Neuronal stem cell (in vitro differentiated cells): ENCODE measurements at regions not wholly inside any gene's neighbourhood (a gene's known extent, or its start where the extent isn't known, plus 50 kb on each side); places are given as distances from the start of the nearest gene placed in this dataset.
A peak's percentile ranks its signal among the peaks of the same experiment; 100 is the strongest.

ENCODE experiments used
- DNase-seq: peaks from one replicate; pipeline ENCODE4 v3.0.0-alpha.2; 2013; ENCODE audit warnings: low spot score
- H2AFZ ChIP-seq: one replicate; pipeline ENCODE4 v1.6.1; 2013; ENCODE audit warnings: mild to moderate bottlenecking, low read length, inconsistent platforms
- H2AK5ac ChIP-seq: 2 replicates; pipeline ENCODE4 v1.6.1; 2013; ENCODE audit warnings: low read depth, mild to moderate bottlenecking, inconsistent platforms, low read length, moderate library complexity, mixed read lengths
- H2BK120ac ChIP-seq: 2 replicates; pipeline ENCODE4 v1.6.1; 2013; ENCODE audit warnings: low read depth, mild to moderate bottlenecking, inconsistent platforms, low read length, moderate library complexity, mixed read lengths
- H2BK12ac ChIP-seq: one replicate; pipeline ENCODE4 v1.6.1; 2013; ENCODE audit warnings: low read length, inconsistent platforms
- H2BK15ac ChIP-seq: 2 replicates; pipeline ENCODE4 v1.6.1; 2013; ENCODE audit warnings: mild to moderate bottlenecking, low read length, inconsistent platforms, mixed read lengths
- H2BK5ac ChIP-seq: one replicate; pipeline ENCODE4 v1.6.1; 2013; ENCODE audit warnings: inconsistent platforms, mild to moderate bottlenecking, low read length, moderate library complexity
- H3K14ac ChIP-seq: one replicate; pipeline ENCODE4 v1.6.1; 2013; ENCODE audit warnings: low read length, inconsistent platforms
- H3K18ac ChIP-seq: 2 replicates; pipeline ENCODE4 v1.6.1; 2013; ENCODE audit warnings: low read length, inconsistent platforms
- H3K23ac ChIP-seq: 2 replicates; pipeline ENCODE4 v1.6.1; 2013; ENCODE audit warnings: low read depth, mild to moderate bottlenecking, mixed read lengths, low read length, inconsistent platforms; ENCODE audit not compliant: poor library complexity
- H3K27ac ChIP-seq: replicated peaks from 3 replicates; pipeline ENCODE4 v1.5.1; 2013; ENCODE audit warnings: low read length, inconsistent platforms
- H3K27me3 ChIP-seq, 3 experiments: 2 replicates each; pipeline ENCODE4 v1.6.1; 2013; ENCODE audit warnings: low read length in 3 of 3, mild to moderate bottlenecking in 2 of 3, inconsistent platforms in 1 of 3, low read depth in 1 of 3, mixed read lengths in 1 of 3, moderate library complexity in 1 of 3; ENCODE audit not compliant: control insufficient read depth in 3 of 3, insufficient read depth in 3 of 3
- H3K36me3 ChIP-seq, 2 donors: replicated peaks in 1 of 2; 2 replicates each; pipeline ENCODE4 v1.6.1; 2013; ENCODE audit warnings: low read length in 2 of 2; ENCODE audit not compliant: control insufficient read depth in 2 of 2, insufficient read depth in 2 of 2
- H3K4ac ChIP-seq: 2 replicates; pipeline ENCODE4 v1.6.1; 2013; ENCODE audit warnings: inconsistent platforms, mild to moderate bottlenecking, low read length, moderate library complexity
- H3K4me1 ChIP-seq, 2 donors: 1 replicate in 1 of 2; 2 replicates in 1 of 2; pipeline ENCODE4 v1.6.1; 2013; ENCODE audit warnings: low read length in 2 of 2, low read depth in 1 of 2; ENCODE audit not compliant: control insufficient read depth in 2 of 2, insufficient read depth in 1 of 2
- H3K4me2 ChIP-seq: one replicate; pipeline ENCODE4 v1.6.1; 2013; ENCODE audit warnings: mild to moderate bottlenecking, low read length, inconsistent platforms; ENCODE audit not compliant: insufficient read depth, poor library complexity, severe bottlenecking
- H3K4me3 ChIP-seq, 2 donors: 2 replicates each; pipeline ENCODE4 v1.5.1; 2013; ENCODE audit warnings: low read length in 2 of 2, mild to moderate bottlenecking in 2 of 2, inconsistent platforms in 1 of 2, moderate library complexity in 1 of 2
- H3K79me1 ChIP-seq: one replicate; pipeline ENCODE4 v1.6.1; 2013; ENCODE audit warnings: low read depth, mild to moderate bottlenecking, inconsistent platforms, low read length, moderate library complexity
- H3K9ac ChIP-seq: one replicate; pipeline ENCODE4 v1.6.1; 2013; ENCODE audit warnings: mild to moderate bottlenecking, low read depth, low read length, inconsistent platforms; ENCODE audit not compliant: poor library complexity
- H3K9me3 ChIP-seq, 2 donors: replicated peaks in 1 of 2; 2 replicates each; pipeline versions ENCODE3 to v1.6.1; 2013; ENCODE audit warnings: low read length in 2 of 2, mild to moderate bottlenecking in 2 of 2, inconsistent platforms in 1 of 2, low read depth in 1 of 2, mixed read lengths in 1 of 2, moderate library complexity in 1 of 2; ENCODE audit not compliant: control insufficient read depth in 2 of 2, insufficient read depth in 1 of 2
- H4K8ac ChIP-seq: one replicate; pipeline ENCODE4 v1.6.1; 2013; ENCODE audit warnings: low read depth, mild to moderate bottlenecking, inconsistent platforms, low read length, moderate library complexity
- H4K91ac ChIP-seq: one replicate; pipeline ENCODE4 v1.6.1; 2013; ENCODE audit warnings: low read length, low read depth, mild to moderate bottlenecking, inconsistent platforms; ENCODE audit not compliant: poor library complexity
- WGBS, 2 donors: extraction: QIAGEN DNeasy Blood & Tissue Kit; methylation state at CpG; one replicate each; pipeline ENCODE4 v1.1.7; 2013; ENCODE audit warnings: missing lambda C conversion rate in 2 of 2, mixed read lengths in 1 of 2; ENCODE audit not compliant: insufficient read length in 2 of 2, insufficient replicate concordance in 1 of 2; ENCODE audit errors: extremely low coverage in 2 of 2; 5-methylcytosine and 5-hydroxymethylcytosine counted together

GRCh38 chr5:82863266-82863665 is 213.9 kb downstream of the TMEM167A start:
- DNase-seq, result no peak
- peaks cover 20 to 55% of the 10 kb centered on the region in 2 donors for H3K4me1 ChIP-seq

GRCh38 chr5:82862711-82863110 is 214.5 kb downstream of the TMEM167A start:
- Histone ChIP-seq H2BK120ac (no peak overlapping the region), H3K27ac (peak overlapping the region; percentile 6), H2BK12ac (no peak overlapping the region), H3K18ac (no peak overlapping the region), H3K4me1 (peaks cover 21 to 57% of the 10 kb centered on the region in 2 donors), H2AFZ (no peak overlapping the region), H3K79me1 (no peaks in the 10 kb centered on the region), H2BK5ac (no peak overlapping the region), H3K36me3 (no peaks in the 10 kb centered on the region), H2BK15ac (no peak overlapping the region), H3K4ac (no peak overlapping the region), H4K8ac (no peak overlapping the region), H3K14ac (no peak overlapping the region), H3K9ac (no peak overlapping the region), H3K4me3 (no peak overlapping the region), H4K91ac (no peak overlapping the region), H3K4me2 (no peak overlapping the region), H3K9me3 (no peaks in the 10 kb centered on the region), H3K27me3 (no peaks in the 10 kb centered on the region), H2AK5ac (no peak overlapping the region), H3K23ac (no peak overlapping the region)
- no CpG with 5 or more reads among the region's 4 CpGs for WGBS, 2 donors
- DNase-seq, result no peak

More at GRCh38 chr5:82863266-82863665, 213.9 kb downstream of the TMEM167A start:
- Histone ChIP-seq H3K36me3 (no peaks in the 10 kb centered on the region), H2BK12ac (no peak overlapping the region), H3K27me3 (no peaks in the 10 kb centered on the region), H3K79me1 (no peaks in the 10 kb centered on the region), H2BK120ac (no peak overlapping the region), H2AK5ac (no peak overlapping the region), H3K4ac (no peak overlapping the region), H3K9me3 (no peaks in the 10 kb centered on the region), H4K8ac (no peak overlapping the region), H3K27ac (no peak overlapping the region), H3K9ac (no peak overlapping the region), H3K14ac (no peak overlapping the region), H4K91ac (no peak overlapping the region), H3K23ac (no peak overlapping the region), H3K4me2 (no peak overlapping the region), H3K4me3 (no peak overlapping the region), H2AFZ (no peak overlapping the region), H2BK5ac (no peak overlapping the region), H3K18ac (no peak overlapping the region), H2BK15ac (no peak overlapping the region)
- WGBS, 2 donors, result no CpG with 5 or more reads among the region's 3 CpGs

GRCh38 chr5:82862261-82862660 is 214.9 kb downstream of the TMEM167A start:
- H3K23ac ChIP-seq, result no peak overlapping the region
- no peak overlapping the region for H3K4me3 ChIP-seq
- H3K36me3 ChIP-seq, result no peaks in the 10 kb centered on the region
- no peak overlapping the region for H3K9ac ChIP-seq
- no peak overlapping the region for H3K4ac ChIP-seq
- H2BK120ac ChIP-seq, result no peak overlapping the region
- no peak overlapping the region for H4K8ac ChIP-seq
- H2AFZ ChIP-seq, result no peak overlapping the region
- H3K27me3 ChIP-seq, result no peaks in the 10 kb centered on the region
- WGBS, 2 donors, result no CpG with 5 or more reads among the region's 4 CpGs
- peaks cover 24 to 57% of the 10 kb centered on the region in 2 donors for H3K4me1 ChIP-seq
- no peaks in the 10 kb centered on the region for H3K9me3 ChIP-seq
- DNase-seq, result no peak
- H2AK5ac ChIP-seq, result no peak overlapping the region
- no peaks in the 10 kb centered on the region for H3K79me1 ChIP-seq
- no peak overlapping the region for H3K18ac ChIP-seq
- no peak overlapping the region for H2BK5ac ChIP-seq
- no peak overlapping the region for H2BK12ac ChIP-seq
- no peak overlapping the region for H4K91ac ChIP-seq
- no peak overlapping the region for H3K4me2 ChIP-seq
- H2BK15ac ChIP-seq, result no peak overlapping the region
- H3K14ac ChIP-seq, result no peak overlapping the region
- peak overlapping the region; percentile 3 for H3K27ac ChIP-seq

GRCh38 chr5:82861701-82862100 is 215.5 kb downstream of the TMEM167A start:
- Histone ChIP-seq H2BK120ac (no peak overlapping the region), H3K4me1 (peaks cover 25 to 57% of the 10 kb centered on the region in 2 donors), H2BK15ac (no peak overlapping the region), H3K18ac (no peak overlapping the region), H2BK5ac (no peak overlapping the region), H3K4me3 (no peak overlapping the region), H3K79me1 (no peaks in the 10 kb centered on the region), H2AK5ac (no peak overlapping the region), H3K36me3 (no peaks in the 10 kb centered on the region), H3K27ac (no peak overlapping the region), H4K91ac (no peak overlapping the region), H3K27me3 (no peaks in the 10 kb centered on the region), H2AFZ (no peak overlapping the region), H3K9ac (no peak overlapping the region), H3K4me2 (no peak overlapping the region), H3K9me3 (no peaks in the 10 kb centered on the region), H2BK12ac (no peak overlapping the region), H3K23ac (no peak overlapping the region), H4K8ac (no peak overlapping the region), H3K4ac (no peak overlapping the region), H3K14ac (no peak overlapping the region)
- no peak for DNase-seq
- WGBS, 2 donors, result no CpG with 5 or more reads among the region's 4 CpGs
